Fibroblast of lung (primary cell): ENCODE measurements at regions not wholly inside any gene's neighbourhood (a gene's known extent, or its start where the extent isn't known, plus 50 kb on each side); places are given as distances from the start of the nearest gene placed in this dataset.

Source experiments
- DNase-seq, 2 donors: peaks; one replicate each; pipeline versions ENCODE4 v3.0.0 to v3.0.0-alpha.2; 2010; ENCODE audit warnings: low read depth in 2 of 2
- H2AFZ ChIP-seq: 2 replicates; pipeline ENCODE4 v1.5.1; 2012; ENCODE audit warnings: low read length, control low read depth, inconsistent platforms
- H3K27ac ChIP-seq: 2 replicates; pipeline ENCODE4 v1.5.1; 2011; ENCODE audit warnings: low read length, control low read depth; ENCODE audit not compliant: insufficient read depth
- H3K27me3 ChIP-seq: 2 replicates; pipeline ENCODE4 v1.5.1; 2011; ENCODE audit warnings: mild to moderate bottlenecking, low read length; ENCODE audit not compliant: control insufficient read depth, insufficient read depth
- H3K36me3 ChIP-seq: 2 replicates; pipeline ENCODE4 v1.5.1; 2011; ENCODE audit warnings: low read length; ENCODE audit not compliant: control insufficient read depth, insufficient read depth
- H3K4me1 ChIP-seq: 2 replicates; pipeline ENCODE4 v1.5.1; 2011; ENCODE audit warnings: low read length; ENCODE audit not compliant: control insufficient read depth, insufficient read depth; ENCODE audit errors: extremely low read depth
- H3K4me2 ChIP-seq: 2 replicates; pipeline ENCODE4 v1.5.1; 2011; ENCODE audit warnings: low read length, control low read depth; ENCODE audit not compliant: insufficient read depth; ENCODE audit errors: extremely low read depth
- H3K4me3 ChIP-seq, 4 experiments: fragments of 200-600 bp in 1 of 4; sonication (generic) in 1 of 4; replicated peaks in 1 of 4; 2 replicates each; pipeline ENCODE4 v1.5.1; 2011 to 2016; ENCODE audit warnings: low read length in 4 of 4, low read depth in 3 of 4, mild to moderate bottlenecking in 3 of 4, control low read depth in 2 of 4, inconsistent platforms in 1 of 4, mixed read lengths in 1 of 4; ENCODE audit not compliant: insufficient read depth in 1 of 4; ENCODE audit errors: control extremely low read depth in 1 of 4
- H3K79me2 ChIP-seq: 2 replicates; pipeline ENCODE4 v1.5.1; 2012; ENCODE audit warnings: mild to moderate bottlenecking, low read length, inconsistent platforms; ENCODE audit not compliant: control insufficient read depth, insufficient read depth
- H3K9ac ChIP-seq: 2 replicates; pipeline ENCODE4 v1.5.1; 2011; ENCODE audit warnings: mild to moderate bottlenecking, low read length, control low read depth; ENCODE audit not compliant: insufficient read depth
- H3K9me3 ChIP-seq: 2 replicates; pipeline ENCODE4 v1.5.1; 2012; ENCODE audit warnings: low read depth, low read length; ENCODE audit not compliant: control insufficient read depth, insufficient read depth
- H4K20me1 ChIP-seq: 2 replicates; pipeline ENCODE4 v1.5.1; 2011; ENCODE audit warnings: low read length; ENCODE audit not compliant: control insufficient read depth, insufficient read depth; ENCODE audit errors: extremely low read depth
- CTCF ChIP-seq, 2 donors: IDR thresholded peaks in 1 of 2; conservative IDR thresholded peaks in 1 of 2; 1 replicate in 1 of 2; 2 replicates in 1 of 2; pipeline ENCODE4 v1.5.1; 2011 to 2012; ENCODE audit warnings: low read length in 2 of 2, control low read depth in 1 of 2, inconsistent platforms in 1 of 2, low read depth in 1 of 2, mild to moderate bottlenecking in 1 of 2
- EZH2 ChIP-seq: IDR thresholded peaks from 2 replicates; pipeline ENCODE4 v1.5.1; 2012; ENCODE audit warnings: low read length, control low read depth, mild to moderate bottlenecking; ENCODE audit errors: missing control alignments

DNA sequence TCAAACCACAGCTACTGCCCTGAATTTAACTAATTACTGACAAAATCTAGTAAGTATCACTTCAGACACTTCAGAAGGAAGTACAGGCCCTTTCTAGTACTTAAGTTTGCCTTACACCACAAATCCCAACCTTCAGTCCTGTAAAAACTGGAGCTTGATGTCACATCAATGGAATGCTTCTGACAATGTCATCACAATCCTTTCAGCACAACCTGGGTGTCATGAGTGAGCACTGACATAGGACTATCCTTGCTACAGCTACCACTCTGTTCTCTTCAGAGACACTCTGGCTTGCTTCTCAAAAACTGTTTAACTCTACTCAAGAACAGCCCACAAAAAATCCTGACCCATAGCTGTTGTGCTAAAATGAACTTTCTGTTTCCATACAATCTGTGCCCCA lies 108.2 kb downstream of the RRM1 start:
- Histone ChIP-seq H3K4me1 (no peaks in the 10 kb centered on the region), H4K20me1 (no peaks in the 10 kb centered on the region), H3K27me3 (no peaks in the 10 kb centered on the region), H3K4me2 (no peak overlapping the region), H3K27ac (no peak overlapping the region), H3K36me3 (no peaks in the 10 kb centered on the region), H2AFZ (no peak overlapping the region), H3K4me3 (no peak overlapping the region), H3K79me2 (no peaks in the 10 kb centered on the region), H3K9me3 (no peaks in the 10 kb centered on the region), H3K9ac (no peak overlapping the region)
- TF ChIP-seq CTCF (conservative IDR thresholded peaks at IDR 0.05 in 1 of 2, IDR thresholded peaks at IDR 0.05 in 1 of 2; ENCODE audit: low read depth in 1 of 2, low read length in 2 of 2) (no peak), EZH2 (no peak)
- DNase-seq: no peak

- Histone ChIP-seq H3K9me3 (no peaks in the 10 kb centered on the region), H3K36me3 (no peaks in the 10 kb centered on the region), H3K4me1 (no peaks in the 10 kb centered on the region), H3K9ac (no peak overlapping the region), H3K27me3 (no peaks in the 10 kb centered on the region), H4K20me1 (no peaks in the 10 kb centered on the region), H3K79me2 (no peaks in the 10 kb centered on the region), H3K27ac (no peak overlapping the region), H3K4me2 (no peak overlapping the region), H3K4me3 (no peak overlapping the region), H2AFZ (no peak overlapping the region)
- no peak for TF ChIP-seq EZH2
- no peak for TF ChIP-seq CTCF (conservative IDR thresholded peaks at IDR 0.05 in 1 of 2, IDR thresholded peaks at IDR 0.05 in 1 of 2; ENCODE audit: low read depth in 1 of 2, low read length in 2 of 2)
- DNase-seq: no peak
Measured at GRCh38 chr11:4197112-4197511, 102.5 kb downstream of the RRM1 start.

DNA sequence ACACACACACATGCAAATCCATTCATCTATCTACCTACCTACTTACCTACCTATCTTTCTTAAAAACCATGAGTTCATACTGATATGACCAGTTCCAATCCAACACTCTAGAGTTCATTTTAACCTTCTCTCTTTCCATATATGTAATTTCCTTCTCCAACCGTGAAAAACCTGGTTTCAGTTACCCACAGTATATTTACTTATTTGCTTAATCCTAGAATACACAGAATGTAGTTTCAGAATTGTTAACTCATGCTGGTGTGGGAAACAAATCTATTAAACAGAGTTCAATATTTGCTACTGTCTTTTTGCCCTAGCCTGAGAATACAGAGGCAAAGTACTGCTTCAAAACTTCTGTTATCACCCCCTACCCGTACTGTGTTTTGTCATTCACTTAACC lies 101.3 kb downstream of the RRM1 start:
- Histone ChIP-seq H3K27ac (no peak overlapping the region), H3K4me3 (no peak overlapping the region), H2AFZ (no peak overlapping the region), H3K9me3 (no peaks in the 10 kb centered on the region), H3K27me3 (no peaks in the 10 kb centered on the region), H3K4me1 (no peaks in the 10 kb centered on the region), H4K20me1 (no peaks in the 10 kb centered on the region), H3K9ac (no peak overlapping the region), H3K79me2 (no peaks in the 10 kb centered on the region), H3K4me2 (no peak overlapping the region), H3K36me3 (no peaks in the 10 kb centered on the region)
- no peak for TF ChIP-seq EZH2
- no peak for TF ChIP-seq CTCF (conservative IDR thresholded peaks at IDR 0.05 in 1 of 2, IDR thresholded peaks at IDR 0.05 in 1 of 2; ENCODE audit: low read depth in 1 of 2, low read length in 2 of 2)
- DNase-seq: no peak
